ENCODE measurements at regions not wholly inside any gene's neighbourhood (a gene's known extent, or its start where the extent isn't known, plus 50 kb on each side); places are given as distances from the start of the nearest gene placed in this dataset.

GRCh38 chr7:54960517-54960916 lies 58.3 kb upstream of the EGFR start:
- TF ChIP-seq CTCF (IDR thresholded peaks at IDR 0.05) (no peak), POLR2A (IDR thresholded peaks at IDR 0.05) (no peak)
